Duodenal mucosa (tissue), 2 donors: ENCODE measurements at regions not wholly inside any gene's neighbourhood (a gene's known extent, or its start where the extent isn't known, plus 50 kb on each side); places are given as distances from the start of the nearest gene placed in this dataset.

Experiments
- H3K27ac ChIP-seq: one replicate; pipeline ENCODE4 v1.7.0; 2013; ENCODE audit warnings: low read depth, low read length
- H3K27me3 ChIP-seq, 2 donors: one replicate each; pipeline ENCODE4 v1.7.0; 2013; ENCODE audit warnings: low read length in 2 of 2, control low read depth in 1 of 2; ENCODE audit not compliant: insufficient read depth in 2 of 2, control insufficient read depth in 1 of 2
- H3K36me3 ChIP-seq, 2 donors: one replicate each; pipeline ENCODE4 v1.7.0; 2013; ENCODE audit warnings: low read length in 2 of 2, control low read depth in 1 of 2; ENCODE audit not compliant: insufficient read depth in 2 of 2, control insufficient read depth in 1 of 2
- H3K4me1 ChIP-seq, 2 donors: one replicate each; pipeline ENCODE4 v1.7.0; 2013; ENCODE audit warnings: low read length in 2 of 2, control low read depth in 1 of 2; ENCODE audit not compliant: insufficient read depth in 2 of 2, control insufficient read depth in 1 of 2
- H3K4me3 ChIP-seq, 2 donors: one replicate each; pipeline ENCODE4 v1.7.0; 2013; ENCODE audit warnings: low read length in 2 of 2, low read depth in 1 of 2
- H3K9ac ChIP-seq, 2 donors: one replicate each; pipeline ENCODE4 v1.7.0; 2013; ENCODE audit warnings: low read length in 2 of 2, low read depth in 1 of 2
- H3K9me3 ChIP-seq, 2 donors: one replicate each; pipeline ENCODE4 v1.7.0; 2013; ENCODE audit warnings: low read length in 2 of 2, control low read depth in 1 of 2; ENCODE audit not compliant: control insufficient read depth in 1 of 2

- Histone ChIP-seq H3K9me3 (no peaks in the 10 kb centered on the region), H3K36me3 (no peaks in the 10 kb centered on the region), H3K4me3 (no peak overlapping the region), H3K9ac (no peak overlapping the region), H3K4me1 (no peaks in the 10 kb centered on the region), H3K27ac (no peak overlapping the region), H3K27me3 (no peaks in the 10 kb centered on the region)
Measured at GRCh38 chr1:239807361-239807760, 284.3 kb upstream of the FMN2 start.

DNA sequence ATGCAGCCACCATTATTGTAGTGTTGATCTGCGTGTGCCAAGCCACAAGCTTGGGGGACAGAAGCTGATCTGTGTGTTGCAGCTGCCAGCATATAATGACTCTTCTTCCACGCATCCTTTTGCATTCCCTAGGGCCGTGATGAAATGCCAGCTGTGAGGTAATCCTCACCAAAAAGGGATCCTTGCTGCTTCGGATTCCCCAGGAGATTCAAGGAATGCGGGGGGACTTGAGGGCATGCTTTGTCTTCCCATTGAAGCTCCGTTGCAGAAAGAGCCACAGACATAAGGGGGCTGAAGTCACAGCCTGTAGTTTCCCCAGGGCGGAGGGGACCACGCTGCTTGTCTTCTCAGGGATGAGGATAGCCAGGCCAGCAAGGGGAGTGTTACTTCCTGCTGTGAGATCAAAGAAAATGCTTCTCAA lies 281.6 kb upstream of the FMN2 start:
- Histone ChIP-seq H3K4me3 (no peak overlapping the region), H3K9ac (no peak overlapping the region), H3K36me3 (no peaks in the 10 kb centered on the region), H3K27me3 (no peaks in the 10 kb centered on the region), H3K4me1 (no peaks in the 10 kb centered on the region), H3K9me3 (no peaks in the 10 kb centered on the region), H3K27ac (no peak overlapping the region)

DNA sequence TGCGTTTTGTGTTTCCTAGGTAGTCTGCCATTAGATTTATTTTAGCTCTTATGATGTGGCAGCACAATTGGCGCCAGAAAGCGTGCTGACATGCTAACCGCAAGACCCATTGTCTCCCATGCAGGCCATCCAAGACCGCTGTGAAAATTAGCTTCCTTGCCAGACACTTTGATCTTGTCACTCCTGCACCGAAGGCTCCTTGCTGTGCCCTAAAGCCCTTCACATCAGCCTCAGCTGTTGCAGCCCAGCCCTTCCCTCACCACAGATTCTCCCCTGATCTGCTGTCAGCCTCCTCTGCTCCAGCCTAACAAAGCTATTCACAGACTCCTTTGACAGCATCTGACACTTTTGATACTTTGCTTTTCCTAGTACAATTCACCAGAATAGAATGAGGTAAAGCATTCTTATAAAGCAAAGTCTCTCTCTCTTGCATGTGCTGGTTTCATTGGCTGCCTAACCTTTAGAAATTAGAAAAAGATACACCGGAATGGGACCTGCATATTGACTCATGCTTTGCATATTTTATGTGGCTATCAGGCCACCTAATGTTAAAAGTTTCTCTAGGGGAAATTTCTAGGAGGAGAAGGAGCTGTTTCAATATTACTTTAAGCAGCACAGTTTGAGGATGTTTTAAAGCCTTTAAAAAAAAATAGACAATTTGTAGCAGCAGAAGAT lies 280.3 kb upstream of the FMN2 start:
- Histone ChIP-seq H3K27ac (no peak overlapping the region), H3K9me3 (no peaks in the 10 kb centered on the region), H3K9ac (no peak overlapping the region), H3K4me1 (peaks cover 0 to 3% of the 10 kb centered on the region in 2 donors), H3K4me3 (no peak overlapping the region), H3K27me3 (no peaks in the 10 kb centered on the region), H3K36me3 (no peaks in the 10 kb centered on the region)

DNA sequence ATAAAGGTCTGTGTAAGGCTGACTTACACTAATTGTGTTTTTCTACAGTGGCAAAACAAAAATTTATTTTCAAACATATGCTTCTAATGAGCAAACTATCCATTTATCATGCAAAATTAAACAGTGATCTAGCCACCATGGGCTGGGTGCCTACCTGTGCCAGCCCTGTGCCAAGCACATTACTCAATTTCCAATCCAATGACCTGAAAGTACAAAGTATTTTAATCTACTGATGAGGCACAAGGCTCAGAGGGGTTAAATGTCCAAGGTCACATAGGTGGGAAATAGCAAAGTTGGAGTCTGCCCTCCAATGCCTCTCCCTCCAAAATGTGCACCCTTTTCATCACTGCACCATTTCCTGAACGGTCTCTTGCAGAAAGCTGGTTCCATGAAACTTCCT lies 279.1 kb upstream of the FMN2 start:
- Histone ChIP-seq H3K9me3 (no peaks in the 10 kb centered on the region), H3K9ac (no peak overlapping the region), H3K4me3 (no peak overlapping the region), H3K27ac (no peak overlapping the region), H3K36me3 (no peaks in the 10 kb centered on the region), H3K4me1 (peaks cover 0 to 5% of the 10 kb centered on the region in 2 donors), H3K27me3 (no peaks in the 10 kb centered on the region)

DNA sequence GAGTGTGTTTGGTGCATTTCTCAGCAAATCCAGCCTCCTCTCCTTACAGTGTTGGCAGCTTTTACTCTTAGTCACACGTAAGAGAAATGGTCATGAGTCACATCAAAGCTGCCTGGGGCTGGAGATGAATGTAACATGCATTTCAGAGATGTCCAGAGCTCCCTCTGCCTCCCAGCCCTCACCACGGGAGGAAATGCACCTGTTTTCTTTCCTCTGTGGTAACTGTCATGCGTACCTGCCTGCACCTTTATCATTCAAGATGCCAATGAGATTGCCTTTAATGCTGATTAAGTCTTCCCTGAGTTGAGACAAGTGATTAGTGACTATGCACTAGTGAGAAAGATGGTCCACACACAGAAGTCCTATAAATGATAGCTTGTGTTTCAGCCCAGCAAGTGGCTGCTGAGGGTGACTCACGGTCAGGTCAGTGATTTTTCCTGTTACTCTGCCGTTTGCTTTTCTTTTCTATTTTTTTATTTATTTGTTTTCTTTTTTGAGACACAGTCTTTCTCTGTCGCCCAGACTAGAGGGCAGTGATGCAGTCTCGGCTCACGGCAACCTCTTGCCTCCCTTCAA lies 277.3 kb upstream of the FMN2 start:
- Histone ChIP-seq H3K36me3 (no peaks in the 10 kb centered on the region), H3K27ac (no peak overlapping the region), H3K4me1 (peaks cover 0 to 5% of the 10 kb centered on the region in 2 donors), H3K9ac (no peak overlapping the region), H3K9me3 (no peaks in the 10 kb centered on the region), H3K4me3 (no peak overlapping the region), H3K27me3 (no peaks in the 10 kb centered on the region)

- no peaks in the 10 kb centered on the region for H3K9me3 ChIP-seq
- no peak overlapping the region for H3K4me3 ChIP-seq
- H3K27me3 ChIP-seq, result no peaks in the 10 kb centered on the region
- H3K36me3 ChIP-seq, result no peaks in the 10 kb centered on the region
- H3K27ac ChIP-seq, result no peak overlapping the region
- H3K9ac ChIP-seq, result no peak overlapping the region
- peaks cover 0 to 5% of the 10 kb centered on the region in 2 donors for H3K4me1 ChIP-seq
Measured at GRCh38 chr1:239815074-239815473, 276.6 kb upstream of the FMN2 start.

DNA sequence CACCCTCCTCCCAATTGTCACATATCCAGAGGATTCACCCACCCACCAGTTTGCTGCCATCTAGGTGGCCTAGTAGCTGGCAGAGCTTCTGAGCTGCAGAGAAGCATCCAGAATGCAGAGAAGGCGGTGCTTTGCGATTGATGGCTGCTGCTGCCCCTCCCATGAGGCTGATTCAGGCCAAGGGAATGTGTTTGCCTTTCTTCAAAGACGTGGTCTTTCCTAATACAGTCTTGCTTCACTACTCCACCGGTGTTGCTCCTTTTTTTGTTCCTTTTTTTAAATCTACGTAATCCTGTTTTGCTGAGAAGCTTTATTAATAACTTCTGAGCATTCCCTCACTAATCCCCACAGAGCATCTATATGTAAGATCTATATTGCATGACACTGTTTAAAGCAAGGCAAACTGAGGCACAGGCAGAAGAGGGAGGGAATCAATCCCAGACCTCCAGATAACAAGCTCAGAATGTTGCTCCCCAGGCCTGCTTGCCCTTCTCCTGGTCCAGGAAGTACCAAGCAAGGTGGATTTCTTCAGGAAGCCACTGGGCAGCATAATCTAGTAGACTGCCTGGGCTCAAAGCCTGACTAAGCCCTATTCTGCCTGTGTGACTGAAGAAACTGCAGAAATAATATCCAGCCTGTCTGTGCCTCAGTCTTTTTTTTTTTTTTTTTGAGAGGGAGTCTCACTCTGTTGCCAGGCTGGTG lies 275.5 kb upstream of the FMN2 start:
- no peak overlapping the region for H3K27ac ChIP-seq
- H3K27me3 ChIP-seq, result no peaks in the 10 kb centered on the region
- no peak overlapping the region for H3K9ac ChIP-seq
- H3K4me1 ChIP-seq, result peaks cover 0 to 5% of the 10 kb centered on the region in 2 donors
- no peaks in the 10 kb centered on the region for H3K36me3 ChIP-seq
- no peaks in the 10 kb centered on the region for H3K9me3 ChIP-seq
- no peak overlapping the region for H3K4me3 ChIP-seq

GRCh38 chr1:239817276-239817675 lies 274.4 kb upstream of the FMN2 start:
- no peaks in the 10 kb centered on the region for H3K36me3 ChIP-seq
- no peaks in the 10 kb centered on the region for H3K9me3 ChIP-seq
- H3K27ac ChIP-seq, result no peak overlapping the region
- H3K9ac ChIP-seq, result no peak overlapping the region
- H3K4me3 ChIP-seq, result no peak overlapping the region
- peaks cover 0 to 5% of the 10 kb centered on the region in 2 donors for H3K4me1 ChIP-seq
- no peaks in the 10 kb centered on the region for H3K27me3 ChIP-seq

- H3K9ac ChIP-seq, result no peak overlapping the region
- H3K36me3 ChIP-seq, result no peaks in the 10 kb centered on the region
- H3K9me3 ChIP-seq, result no peaks in the 10 kb centered on the region
- H3K4me1 ChIP-seq, result peaks cover 0 to 5% of the 10 kb centered on the region in 2 donors
- H3K4me3 ChIP-seq, result no peak overlapping the region
- H3K27me3 ChIP-seq, result no peaks in the 10 kb centered on the region
- H3K27ac ChIP-seq, result no peak overlapping the region
Measured at GRCh38 chr1:239817801-239818200, 273.9 kb upstream of the FMN2 start.

GRCh38 chr1:239819096-239819495 lies 272.6 kb upstream of the FMN2 start:
- H3K9me3 ChIP-seq, result no peaks in the 10 kb centered on the region
- H3K9ac ChIP-seq, result no peak overlapping the region
- peaks cover 0 to 5% of the 10 kb centered on the region in 2 donors for H3K4me1 ChIP-seq
- H3K4me3 ChIP-seq, result no peak overlapping the region
- no peak overlapping the region for H3K27ac ChIP-seq
- H3K27me3 ChIP-seq, result no peaks in the 10 kb centered on the region
- H3K36me3 ChIP-seq, result no peaks in the 10 kb centered on the region
